NCI-H1930 (cell line): ENCODE measurements at regions not wholly inside any gene's neighbourhood (a gene's known extent, or its start where the extent isn't known, plus 50 kb on each side); places are given as distances from the start of the nearest gene placed in this dataset.
"Not testable (repeated sequence)": the region's sequence is repeated elsewhere in the genome, so short reads cannot be mapped to it uniquely, and the experiment has no call there.

Experiments
- DNase-seq, 2 experiments: peaks; one replicate each; lab custom pipeline; 2025; lab: John Stamatoyannopoulos, UW

- no peak for DNase-seq
Observed at GRCh38 chr1:244297087-244297486, 154.6 kb downstream of the ADSS2 start.

GRCh38 chr1:244297616-244298015, 154.1 kb downstream of the ADSS2 start:
- DNase-seq: no peak

GRCh38 chr1:244300029-244300375, 151.7 kb downstream of the ADSS2 start:
- DNase-seq: not testable (repeated sequence)

DNA sequence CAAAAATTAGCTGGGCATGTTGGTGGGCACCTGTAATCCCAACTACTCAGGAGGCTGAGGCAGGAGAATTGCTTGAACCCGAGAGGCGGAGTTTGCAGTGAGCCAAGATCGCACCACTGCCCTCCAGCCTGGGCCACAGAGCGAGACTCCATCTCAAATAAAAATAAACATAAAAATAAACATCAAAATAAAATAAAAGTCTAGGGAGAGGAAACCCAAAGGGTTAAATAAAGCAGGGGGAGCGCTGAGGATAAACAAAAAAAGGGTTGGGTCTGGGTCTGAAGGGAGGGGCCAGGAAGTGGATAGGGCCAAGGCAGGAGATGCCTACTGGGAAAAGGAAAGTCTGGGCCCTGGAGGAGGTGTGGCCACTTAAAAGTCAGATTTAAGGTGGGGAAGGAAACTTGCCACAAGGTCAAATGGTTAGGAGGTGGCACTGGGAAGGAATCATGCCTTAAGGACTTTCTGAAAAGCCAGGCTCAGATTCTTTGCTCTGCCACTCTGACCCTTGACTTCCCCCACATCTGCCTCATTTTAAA, 150.0 kb downstream of the ADSS2 start:
- no peak for DNase-seq

DNA sequence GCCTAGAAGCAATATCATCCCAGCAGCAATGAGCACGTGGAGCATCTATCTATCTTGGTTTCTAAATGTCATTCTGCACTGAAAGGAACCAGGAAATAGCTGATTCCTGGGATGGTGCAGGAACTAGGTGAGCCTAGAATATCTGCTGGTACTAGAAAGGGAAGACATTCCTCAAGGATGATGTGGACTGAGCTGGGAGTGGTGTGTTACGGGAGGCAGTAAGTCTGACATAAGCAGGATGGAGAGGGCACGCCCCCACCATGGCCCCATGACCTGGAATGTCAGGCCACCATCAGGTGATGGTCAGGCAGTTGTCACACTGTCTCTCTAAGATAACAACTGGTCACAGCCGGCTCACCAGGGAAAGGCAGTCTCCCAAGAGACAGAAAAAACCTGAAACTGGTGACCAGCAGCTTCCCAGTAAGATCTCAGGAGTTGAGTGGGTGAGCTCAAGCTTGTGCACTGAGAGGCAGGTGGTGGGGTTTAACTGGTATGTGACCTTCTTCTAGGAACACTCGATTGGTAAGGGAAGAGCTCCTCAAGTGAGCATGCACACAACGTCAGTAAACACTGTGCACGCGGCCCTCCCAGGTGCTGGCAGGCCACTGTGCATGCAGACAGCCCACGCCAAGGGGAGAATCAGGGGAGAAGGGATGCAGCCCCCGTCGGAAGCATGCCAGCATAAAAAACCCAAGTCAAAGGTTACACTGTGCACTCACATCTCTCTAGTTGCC, 148.7 kb downstream of the ADSS2 start:
- DNase-seq: no peak

GRCh38 chr1:244303610-244303969, 148.1 kb downstream of the ADSS2 start:
- no peak for DNase-seq

DNA sequence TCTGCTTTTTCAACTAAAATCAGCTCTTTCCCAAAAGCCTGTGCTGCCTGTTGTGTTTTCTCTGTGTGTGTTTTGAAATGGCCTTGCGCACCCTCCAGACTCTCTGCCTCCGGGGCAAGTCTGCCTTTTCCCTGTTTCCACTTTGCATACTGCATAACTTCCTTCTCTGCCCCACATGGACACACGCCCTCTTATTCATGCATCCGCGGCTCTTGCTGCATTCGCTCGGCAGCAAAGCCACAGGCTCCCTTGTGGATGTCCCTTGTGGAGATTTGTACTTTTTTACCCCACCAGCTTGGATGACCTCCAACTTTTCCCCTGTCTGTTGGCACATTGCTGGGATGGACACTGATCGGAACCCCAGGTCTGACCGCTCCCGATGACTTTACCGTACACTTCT, 147.6 kb downstream of the ADSS2 start:
- no peak for DNase-seq

- no peak for DNase-seq
Observed at GRCh38 chr1:244304656-244305055, 147.1 kb downstream of the ADSS2 start.

DNA sequence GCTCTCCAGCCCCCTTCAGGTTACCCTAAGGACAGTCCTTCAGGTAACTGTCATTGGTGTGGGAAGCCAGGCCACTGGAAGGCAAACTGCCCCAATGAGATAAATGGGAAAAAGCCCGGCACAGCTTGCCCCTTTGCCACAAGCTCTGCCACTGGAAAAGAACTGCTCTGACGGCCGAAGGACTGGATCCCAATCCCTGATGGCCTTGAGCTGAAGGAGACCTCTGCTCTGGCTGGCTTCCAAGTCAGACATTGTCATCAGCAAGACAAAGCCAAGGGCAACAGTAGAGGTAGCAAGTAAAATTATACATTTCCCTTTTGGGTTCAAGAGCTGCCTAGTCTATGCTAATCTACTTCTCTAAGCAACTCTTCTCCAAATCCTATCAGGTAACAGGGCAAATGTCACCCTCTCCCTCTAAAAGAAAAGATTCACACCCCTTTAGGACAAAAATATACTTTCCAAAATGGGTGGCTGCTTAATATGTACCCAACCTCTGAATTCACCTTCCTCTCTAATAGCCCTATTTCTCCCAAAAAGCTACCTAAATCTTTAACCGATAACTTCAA, 145.8 kb downstream of the ADSS2 start:
- DNase-seq: no peak

GRCh38 chr1:244306544-244306943, 145.2 kb downstream of the ADSS2 start:
- no peak for DNase-seq

DNA sequence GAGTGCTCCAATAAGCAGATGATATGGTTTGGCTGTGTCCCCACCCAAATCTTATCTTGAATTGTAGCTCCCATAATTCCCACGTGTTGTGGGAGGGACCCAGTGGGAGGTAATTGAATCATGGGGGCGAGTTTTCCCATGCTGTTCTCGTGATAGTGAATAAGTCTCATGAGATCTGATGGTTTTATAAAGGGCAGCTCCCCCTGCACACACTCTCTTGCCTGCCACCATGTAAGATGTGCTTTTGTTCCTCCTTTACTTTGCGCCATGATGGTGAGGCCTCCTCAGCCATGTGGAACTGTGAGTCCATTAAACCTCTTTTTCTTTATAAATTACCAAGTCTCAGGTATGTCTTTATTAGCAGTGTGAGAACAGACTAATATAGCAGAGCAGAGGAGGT, 142.5 kb downstream of the ADSS2 start:
- DNase-seq: not testable (repeated sequence)

GRCh38 chr1:244311784-244312532, 139.8 kb downstream of the ADSS2 start:
- no peak for DNase-seq

DNA sequence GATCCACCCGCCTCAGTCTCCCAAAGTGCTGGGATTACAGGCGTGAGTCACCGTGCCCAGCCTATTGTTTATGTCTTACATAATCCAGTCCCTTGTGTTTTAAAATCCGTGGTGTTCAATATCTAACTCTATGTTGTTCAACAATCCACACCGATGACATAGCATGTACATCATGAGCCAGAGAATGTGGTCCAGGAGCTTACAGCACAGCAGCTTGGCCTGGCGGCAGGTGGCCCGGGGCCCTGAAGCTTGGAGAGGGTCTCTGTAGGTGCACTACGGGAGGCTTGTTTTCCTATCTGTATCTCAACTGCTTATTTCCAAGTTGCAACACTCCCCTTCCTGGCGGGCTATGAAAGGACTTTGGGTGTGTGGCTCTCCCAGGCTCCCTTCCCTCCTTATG, 138.4 kb downstream of the ADSS2 start:
- no peak for DNase-seq

GRCh38 chr1:244314921-244315559, 136.7 kb downstream of the ADSS2 start:
- DNase-seq: no peak

- no peak for DNase-seq
Observed at GRCh38 chr1:244315996-244316395, 135.7 kb downstream of the ADSS2 start.

DNA sequence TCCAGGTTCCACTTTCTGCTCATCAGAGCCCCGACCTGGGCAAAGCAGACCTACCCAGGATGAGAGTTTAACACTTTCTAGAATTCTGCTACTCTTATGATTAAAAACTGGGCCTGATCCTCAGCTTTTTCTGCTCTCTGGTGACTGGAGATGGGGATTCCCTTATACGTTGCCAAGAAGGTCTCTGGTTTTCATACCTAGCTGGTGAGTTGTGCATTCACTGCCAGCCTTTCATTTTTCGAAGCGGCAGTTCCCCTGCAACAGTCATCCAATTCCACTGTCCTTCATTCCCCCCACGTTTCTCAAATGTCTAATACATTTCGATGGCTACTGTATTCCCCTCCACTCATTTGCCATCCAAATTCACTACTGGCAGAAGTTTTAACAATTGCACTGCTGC, 135.3 kb downstream of the ADSS2 start:
- DNase-seq: no peak

- DNase-seq: no peak
Observed at GRCh38 chr1:244316986-244317655, 134.6 kb downstream of the ADSS2 start.

DNA sequence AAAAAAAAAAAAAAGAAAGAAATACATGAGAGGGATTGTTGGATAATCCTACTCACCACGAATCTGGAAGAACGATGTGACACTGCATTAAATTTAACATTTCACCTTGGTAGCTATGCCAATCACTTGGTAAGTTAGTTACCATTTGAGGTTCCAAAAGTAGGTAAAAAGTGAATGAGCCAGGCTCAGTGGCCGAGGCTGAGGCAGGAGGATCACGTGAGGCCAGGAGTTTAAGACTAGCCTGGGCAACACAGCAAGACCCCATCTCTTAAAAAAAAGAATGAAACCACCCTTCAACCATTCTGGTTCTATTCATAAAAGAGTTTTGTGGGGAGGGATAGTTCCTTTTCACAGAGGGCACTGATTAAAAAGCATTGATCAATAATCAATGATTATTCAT, 133.6 kb downstream of the ADSS2 start:
- no peak for DNase-seq

DNA sequence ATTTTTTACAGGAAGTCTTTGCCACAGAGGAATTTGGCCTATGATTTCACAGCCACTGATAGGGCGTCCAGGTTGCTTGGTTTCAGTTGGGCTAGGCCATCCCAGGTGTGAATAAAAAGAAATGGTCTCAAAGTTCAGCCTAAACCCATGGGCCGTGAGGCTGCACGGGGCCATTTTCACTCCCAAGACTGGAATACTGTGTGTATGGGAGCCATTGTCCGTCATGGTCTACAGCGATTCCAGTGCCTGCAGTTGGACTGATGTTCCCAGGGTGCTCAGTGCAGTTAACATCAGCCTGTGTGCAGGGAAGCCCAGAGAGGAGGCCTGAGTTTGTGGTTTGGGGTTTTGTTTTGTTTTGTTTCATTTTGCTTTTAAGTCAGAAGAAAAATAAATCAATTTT, 133.2 kb downstream of the ADSS2 start:
- no peak for DNase-seq

DNA sequence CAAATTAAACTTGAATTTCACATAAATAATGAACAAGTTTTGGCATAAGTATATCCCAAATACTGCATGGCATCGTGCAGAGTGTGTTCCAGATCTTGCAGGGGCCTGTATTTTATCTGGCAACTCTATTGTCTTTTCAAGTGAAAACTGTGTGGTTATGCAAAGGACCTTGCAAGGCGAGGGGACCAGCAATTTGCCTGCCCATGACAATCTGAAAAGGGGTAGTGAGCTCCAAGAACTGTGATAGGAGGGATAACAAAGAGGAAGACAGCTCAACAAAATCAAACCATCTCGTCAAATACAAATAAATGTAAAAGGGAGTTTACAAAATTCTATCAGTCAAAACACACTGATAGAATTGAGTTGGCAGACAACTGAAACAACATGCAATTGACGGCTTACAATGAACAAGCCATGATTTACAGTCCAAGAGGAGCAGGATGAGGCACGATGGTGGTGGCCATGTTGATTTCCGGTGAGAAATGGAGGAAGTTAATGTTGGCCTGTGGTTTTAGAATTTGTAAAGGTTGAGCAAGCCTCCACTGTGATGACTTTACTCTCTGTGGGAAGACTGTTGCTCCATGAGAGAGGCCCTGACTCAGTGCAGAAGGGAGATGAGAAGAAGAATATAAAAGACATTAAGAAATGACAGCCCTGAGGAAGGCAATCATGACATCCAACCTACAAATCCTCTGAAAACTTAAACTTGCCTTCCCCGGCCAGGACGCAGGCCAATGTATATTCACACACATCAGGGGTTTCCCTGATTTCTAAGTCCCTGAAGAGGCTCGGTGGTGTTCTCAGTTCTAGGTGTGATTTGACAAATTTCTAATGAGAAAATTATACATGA, 132.2 kb downstream of the ADSS2 start:
- no peak for DNase-seq

GRCh38 chr1:244322181-244322580, 129.5 kb downstream of the ADSS2 start:
- no peak for DNase-seq
